CD4-positive, alpha-beta T cell treated with Interferon gamma for 1 hour (primary cell): ENCODE measurements at regions not wholly inside any gene's neighbourhood (a gene's known extent, or its start where the extent isn't known, plus 50 kb on each side); places are given as distances from the start of the nearest gene placed in this dataset.

Experiments used
- DNase-seq: peaks from one replicate; pipeline ENCODE4 v3.0.0-alpha.2; 2020

GRCh38 chr2:212686285-212686895, 147.8 kb upstream of the ERBB4 start:
- peak; percentile 11 for DNase-seq

GRCh38 chr2:212683346-212684097, 144.9 kb upstream of the ERBB4 start:
- DNase-seq, result no peak

GRCh38 chr2:212682937-212683336, 144.3 kb upstream of the ERBB4 start:
- no peak for DNase-seq

- no peak for DNase-seq
These were observed 138.9 kb upstream of the ERBB4 start for GRCh38 chr2:212677466-212677865.

- no peak for DNase-seq
These were observed 133.6 kb upstream of the ERBB4 start for GRCh38 chr2:212672186-212672585.

GRCh38 chr2:212669761-212670160, 131.2 kb upstream of the ERBB4 start:
- DNase-seq, result no peak

GRCh38 chr2:212667751-212668316, 129.2 kb upstream of the ERBB4 start:
- DNase-seq, result no peak

- DNase-seq, result no peak
These were observed 127.3 kb upstream of the ERBB4 start for GRCh38 chr2:212665948-212666347.

- no peak for DNase-seq
These were observed 120.8 kb upstream of the ERBB4 start for GRCh38 chr2:212659441-212659840.

GRCh38 chr2:212649646-212650045, 111.0 kb upstream of the ERBB4 start:
- DNase-seq, result no peak

GRCh38 chr2:212646698-212647366, 108.2 kb upstream of the ERBB4 start:
- no peak for DNase-seq

GRCh38 chr2:212644195-212644837, 105.7 kb upstream of the ERBB4 start:
- no peak for DNase-seq

GRCh38 chr2:212640428-212640827, 101.8 kb upstream of the ERBB4 start:
- DNase-seq, result no peak

GRCh38 chr2:212638694-212639093, 100.1 kb upstream of the ERBB4 start:
- no peak for DNase-seq

- DNase-seq, result no peak
These were observed 90.0 kb upstream of the ERBB4 start for GRCh38 chr2:212628586-212628985.

- no peak for DNase-seq
These were observed 87.8 kb upstream of the ERBB4 start for GRCh38 chr2:212626371-212626918.

GRCh38 chr2:212619954-212620353, 81.4 kb upstream of the ERBB4 start:
- DNase-seq, result no peak

GRCh38 chr2:212618636-212619035, 80.0 kb upstream of the ERBB4 start:
- DNase-seq, result no peak

GRCh38 chr2:212610872-212611425, 72.3 kb upstream of the ERBB4 start:
- no peak for DNase-seq

- no peak for DNase-seq
These were observed 70.9 kb upstream of the ERBB4 start for GRCh38 chr2:212609479-212609878.

- DNase-seq, result no peak
These were observed 68.5 kb upstream of the ERBB4 start for GRCh38 chr2:212607080-212607479.

- DNase-seq, result no peak
These were observed 67.6 kb upstream of the ERBB4 start for GRCh38 chr2:212606232-212606631.

- no peak for DNase-seq
These were observed 58.1 kb upstream of the ERBB4 start for GRCh38 chr2:212596688-212597087.
